GM23248 (cell line): ENCODE measurements at regions not wholly inside any gene's neighbourhood (a gene's known extent, or its start where the extent isn't known, plus 50 kb on each side); places are given as distances from the start of the nearest gene placed in this dataset.

ENCODE experiments used
- DNase-seq: peaks from one replicate; pipeline ENCODE4 v3.0.0-alpha.2; 2015
- H2AFZ ChIP-seq: fragments of 200-600 bp; sonication (generic); 2 replicates; pipeline ENCODE4 v1.6.1; 2016; ENCODE audit warnings: antibody characterized with exemption
- H3F3A ChIP-seq: fragments of 200-600 bp; sonication (generic); 2 replicates; pipeline ENCODE4 v1.6.1; 2016; ENCODE audit warnings: mild to moderate bottlenecking, antibody characterized with exemption, mixed run types; ENCODE audit not compliant: insufficient read depth
- H3K27ac ChIP-seq: fragments of 200-600 bp; sonication (generic); 2 replicates; pipeline ENCODE4 v1.5.1; 2016; ENCODE audit warnings: mild to moderate bottlenecking
- H3K27me3 ChIP-seq: fragments of 200-600 bp; sonication (generic); replicated peaks from 2 replicates; pipeline ENCODE4 v1.6.1; 2016; ENCODE audit warnings: mild to moderate bottlenecking; ENCODE audit not compliant: insufficient read depth
- H3K36me3 ChIP-seq: fragments of 200-600 bp; sonication (generic); 2 replicates; pipeline ENCODE4 v1.6.1; 2016; ENCODE audit warnings: low read depth, mild to moderate bottlenecking
- H3K4me1 ChIP-seq: fragments of 200-600 bp; sonication (generic); 2 replicates; pipeline ENCODE4 v1.6.1; 2016; ENCODE audit warnings: mild to moderate bottlenecking; ENCODE audit not compliant: insufficient read depth
- H3K4me2 ChIP-seq: fragments of 200-600 bp; sonication (generic); one replicate; pipeline ENCODE4 v1.6.1; 2016; ENCODE audit warnings: mild to moderate bottlenecking; ENCODE audit not compliant: unreplicated experiment
- H3K4me3 ChIP-seq: fragments of 200-600 bp; sonication (generic); 2 replicates; pipeline ENCODE4 v1.5.1; 2016; ENCODE audit warnings: mild to moderate bottlenecking
- H3K79me2 ChIP-seq: fragments of 200-600 bp; sonication (generic); 2 replicates; pipeline ENCODE4 v1.6.1; 2016; ENCODE audit warnings: mild to moderate bottlenecking; ENCODE audit not compliant: insufficient read depth
- H3K9ac ChIP-seq: fragments of 200-600 bp; sonication (generic); 2 replicates; pipeline ENCODE4 v1.6.1; 2016; ENCODE audit warnings: mild to moderate bottlenecking
- H3K9me2 ChIP-seq: fragments of 200-600 bp; sonication (generic); 2 replicates; pipeline ENCODE4 v1.6.1; 2016; ENCODE audit warnings: mixed run types, mild to moderate bottlenecking, moderate library complexity; ENCODE audit not compliant: insufficient read depth
- H3K9me3 ChIP-seq: fragments of 200-600 bp; sonication (generic); one replicate; pipeline ENCODE4 v1.6.1; 2017; ENCODE audit warnings: low read depth
- H4K20me1 ChIP-seq: fragments of 200-600 bp; sonication (generic); 2 replicates; pipeline ENCODE4 v1.6.0; 2016; ENCODE audit not compliant: insufficient read depth
- EZH2 ChIP-seq: fragments of 200-600 bp; sonication (generic); IDR thresholded peaks from 2 replicates; pipeline ENCODE4 v1.6.1; 2018; ENCODE audit warnings: antibody characterized with exemption, mild to moderate bottlenecking; ENCODE audit not compliant: insufficient read depth, poor library complexity, severe bottlenecking
- EZH2phosphoT487 ChIP-seq: fragments of 200-600 bp; sonication (generic); IDR thresholded peaks from 2 replicates; pipeline ENCODE4 v1.6.1; 2018; ENCODE audit warnings: antibody characterized with exemption, moderate library complexity, mild to moderate bottlenecking, low read depth; ENCODE audit not compliant: insufficient read depth
- WGBS, 2 experiments: methylation state at CpG; one replicate each; pipeline ENCODE4 v1.1.6; 2015 to 2017; ENCODE audit warnings: low lambda C conversion rate in 2 of 2, low coverage in 1 of 2; ENCODE audit errors: missing lambda C conversion rate in 2 of 2; 5-methylcytosine and 5-hydroxymethylcytosine counted together
- in situ Hi-C: fragments of 300-500 bp; cut with MboI; formaldehyde crosslinking; loops from 2 replicates; pipeline ENCODE4 v1.15.0; 2020

GRCh38 chr3:76129441-76129840, 344.1 kb upstream of the ZNF717 start:
- no peak overlapping the region for H3K9ac ChIP-seq

GRCh38 chr3:76131396-76132153, 346.2 kb upstream of the ZNF717 start:
- WGBS, 2 experiments: 39 to 40% methylated on average over 7 of the region's 7 CpGs
- no peaks in the 10 kb centered on the region for H3K36me3 ChIP-seq
- DNase-seq: peak; percentile 54
- 0 out of 2 replicates have a peak, but pooled peaks cover 7% of the 10 kb centered on the region for H3F3A ChIP-seq
- in situ Hi-C loops: no loop called here
- H2AFZ ChIP-seq: no peak overlapping the region
- H3K9me2 ChIP-seq: no peaks in the 10 kb centered on the region
- H3K9me3 ChIP-seq: no peaks in the 10 kb centered on the region
- no peaks in the 10 kb centered on the region for H4K20me1 ChIP-seq
- no peak overlapping the region for H3K4me3 ChIP-seq
- peaks cover 17% of the 10 kb centered on the region for H3K4me1 ChIP-seq
- no peak for TF ChIP-seq EZH2phosphoT487
- no peak for TF ChIP-seq EZH2
- H3K4me2 ChIP-seq: peak overlapping the region; percentile 28
- H3K27ac ChIP-seq: no peak overlapping the region
- no peak overlapping the region for H3K9ac ChIP-seq
- H3K79me2 ChIP-seq: no peaks in the 10 kb centered on the region
- no peaks in the 10 kb centered on the region for H3K27me3 ChIP-seq

More at GRCh38 chr3:76129441-76129840, 344.1 kb upstream of the ZNF717 start:
- H3K79me2 ChIP-seq: no peaks in the 10 kb centered on the region
- H3K36me3 ChIP-seq: no peaks in the 10 kb centered on the region
- H4K20me1 ChIP-seq: no peaks in the 10 kb centered on the region
- 81 to 85% methylated on average over 3 of the region's 3 CpGs for WGBS, 2 experiments
- no peak overlapping the region for H3K4me3 ChIP-seq
- no peaks in the 10 kb centered on the region for H3K9me2 ChIP-seq
- in situ Hi-C loops: no loop called here
- no peak overlapping the region for H2AFZ ChIP-seq
- no peaks in the 10 kb centered on the region for H3K27me3 ChIP-seq
- peaks cover 17% of the 10 kb centered on the region for H3K4me1 ChIP-seq
- no peak overlapping the region for H3K27ac ChIP-seq
- no peaks in the 10 kb centered on the region for H3K9me3 ChIP-seq
- TF ChIP-seq EZH2phosphoT487 (no peak), EZH2 (no peak)
- no peak overlapping the region for H3K4me2 ChIP-seq
- DNase-seq: no peak
- H3F3A ChIP-seq: 0 out of 2 replicates have a peak, but pooled peaks cover 7% of the 10 kb centered on the region

GRCh38 chr3:76132154-76132470, 346.8 kb upstream of the ZNF717 start:
- no peaks in the 10 kb centered on the region for H3K36me3 ChIP-seq
- 0 out of 2 replicates have a peak, but pooled peaks cover 7% of the 10 kb centered on the region for H3F3A ChIP-seq
- H3K4me1 ChIP-seq: peaks cover 17% of the 10 kb centered on the region
- H3K4me2 ChIP-seq: peak overlapping the region; percentile 28
- no peak overlapping the region for H3K27ac ChIP-seq
- no peaks in the 10 kb centered on the region for H4K20me1 ChIP-seq
- in situ Hi-C loops: no loop called here
- no peaks in the 10 kb centered on the region for H3K79me2 ChIP-seq
- no peak overlapping the region for H2AFZ ChIP-seq
- WGBS, 2 experiments: 38 to 42% methylated on average over 3 of the region's 3 CpGs
- TF ChIP-seq EZH2phosphoT487 (no peak), EZH2 (no peak)
- no peaks in the 10 kb centered on the region for H3K27me3 ChIP-seq
- DNase-seq: no peak
- H3K9me3 ChIP-seq: no peaks in the 10 kb centered on the region
- H3K9me2 ChIP-seq: no peaks in the 10 kb centered on the region
- no peak overlapping the region for H3K9ac ChIP-seq
- H3K4me3 ChIP-seq: no peak overlapping the region

- WGBS, 2 experiments: 39 to 44% methylated on average over 6 of the region's 6 CpGs
- 0 out of 2 replicates have a peak, but pooled peaks cover 7% of the 10 kb centered on the region for H3F3A ChIP-seq
- no peaks in the 10 kb centered on the region for H3K27me3 ChIP-seq
- no peaks in the 10 kb centered on the region for H3K79me2 ChIP-seq
- H3K36me3 ChIP-seq: no peaks in the 10 kb centered on the region
- in situ Hi-C loops: no loop called here
- no peaks in the 10 kb centered on the region for H3K9me3 ChIP-seq
- no peak overlapping the region for H3K9ac ChIP-seq
- no peaks in the 10 kb centered on the region for H3K9me2 ChIP-seq
- H3K4me3 ChIP-seq: no peak overlapping the region
- H3K4me2 ChIP-seq: no peak overlapping the region
- no peak overlapping the region for H2AFZ ChIP-seq
- no peaks in the 10 kb centered on the region for H4K20me1 ChIP-seq
- peaks cover 17% of the 10 kb centered on the region for H3K4me1 ChIP-seq
- DNase-seq: peak; percentile 56
- H3K27ac ChIP-seq: no peak overlapping the region
- TF ChIP-seq EZH2phosphoT487 (no peak), EZH2 (no peak)
Observed at GRCh38 chr3:76134166-76134565, 348.8 kb upstream of the ZNF717 start.
